Ovary (tissue), 3 donors: ENCODE measurements at regions not wholly inside any gene's neighbourhood (a gene's known extent, or its start where the extent isn't known, plus 50 kb on each side); places are given as distances from the start of the nearest gene placed in this dataset.

Experiments used
- CTCF ChIP-seq, 3 donors: fragments of 450-650 bp in 2 of 3; fragments of 200-600 bp in 1 of 3; IDR thresholded peaks; one replicate each; pipeline versions ENCODE4 v1.5.1 to v1.8.0; 2016 to 2022; ENCODE audit warnings: antibody characterized with exemption in 3 of 3, mild to moderate bottlenecking in 1 of 3
- EP300 ChIP-seq: sonication (generic); formaldehyde crosslinking; IDR thresholded peaks from one replicate; pipeline ENCODE4 v1.6.1; 2017; ENCODE audit warnings: antibody characterized with exemption
- POLR2A ChIP-seq: fragments of 450-650 bp; IDR thresholded peaks from one replicate; pipeline ENCODE4 v1.6.1; 2017; ENCODE audit warnings: antibody characterized with exemption, mild to moderate bottlenecking, moderate library complexity
- donor health status: DM: no; HTN: no; CAD: no.

GRCh38 chr4:14749910-14750309 lies 252.4 kb upstream of the CPEB2 start:
- no peak for TF ChIP-seq EP300
- TF ChIP-seq CTCF (IDR thresholded peaks at IDR 0.05): no peak
- TF ChIP-seq POLR2A: no peak
